HEK293 (cell line): ENCODE measurements at regions not wholly inside any gene's neighbourhood (a gene's known extent, or its start where the extent isn't known, plus 50 kb on each side); places are given as distances from the start of the nearest gene placed in this dataset.

Experiments used
- CTCF ChIP-seq: fragments of 450-650 bp; formaldehyde crosslinking; IDR thresholded peaks from 2 replicates; pipeline ENCODE4 v1.5.1; 2016; ENCODE audit warnings: missing biosample characterization, missing genetic modification characterization
- GLI4 ChIP-seq: fragments of 450-650 bp; formaldehyde crosslinking; IDR thresholded peaks from 2 replicates; pipeline ENCODE4 v1.5.1; 2016; ENCODE audit warnings: missing biosample characterization, missing genetic modification characterization
- KLF16 ChIP-seq: fragments of 450-650 bp; formaldehyde crosslinking; IDR thresholded peaks from 2 replicates; pipeline ENCODE4 v1.5.1; 2017; ENCODE audit warnings: missing biosample characterization, missing genetic modification characterization
- REST ChIP-seq: fragments of 450-650 bp; formaldehyde crosslinking; IDR thresholded peaks from 2 replicates; pipeline ENCODE4 v1.5.1; 2016; ENCODE audit warnings: missing biosample characterization, missing genetic modification characterization
- TCF7L2 ChIP-seq: IDR thresholded peaks from 2 replicates; pipeline ENCODE4 v1.6.1; 2011; ENCODE audit warnings: low read depth, mild to moderate bottlenecking, inconsistent platforms, low read length, moderate library complexity, borderline replicate concordance
- YY1 ChIP-seq: fragments of 450-650 bp; formaldehyde crosslinking; IDR thresholded peaks from 2 replicates; pipeline ENCODE4 v1.5.1; 2018; ENCODE audit warnings: missing biosample characterization, missing genetic modification characterization
- ZNF23 ChIP-seq: fragments of 450-650 bp; formaldehyde crosslinking; IDR thresholded peaks from 2 replicates; pipeline ENCODE4 v1.5.1; 2016; ENCODE audit warnings: missing biosample characterization, missing genetic modification characterization, borderline replicate concordance
- ZNF423 ChIP-seq: fragments of 450-650 bp; formaldehyde crosslinking; IDR thresholded peaks from 2 replicates; pipeline ENCODE4 v1.5.1; 2016; ENCODE audit warnings: missing biosample characterization, missing genetic modification characterization
- ZNF747 ChIP-seq: fragments of 450-650 bp; formaldehyde crosslinking; IDR thresholded peaks from 2 replicates; pipeline ENCODE4 v1.5.1; 2016; ENCODE audit warnings: missing biosample characterization, missing genetic modification characterization
- ZSCAN5A ChIP-seq: fragments of 450-650 bp; formaldehyde crosslinking; IDR thresholded peaks from 2 replicates; pipeline ENCODE4 v1.5.1; 2016; ENCODE audit warnings: missing biosample characterization, missing genetic modification characterization

- no peak for TF ChIP-seq ZSCAN5A (tag by site-specific recombination)
- no peak for TF ChIP-seq CTCF (tag by site-specific recombination)
- no peak for TF ChIP-seq GLI4
- TF ChIP-seq TCF7L2, result no peak
- TF ChIP-seq ZNF423, result no peak
- TF ChIP-seq ZNF747 (tag by site-specific recombination), result no peak
- TF ChIP-seq REST (tag by site-specific recombination), result no peak
- TF ChIP-seq KLF16, result no peak
- no peak for TF ChIP-seq ZNF23
- TF ChIP-seq YY1, result no peak
Measured at GRCh38 chr3:107884028-107884427, 206.8 kb downstream of the CD47 start.
